Vagina (tissue), 2 donors: ENCODE measurements at regions not wholly inside any gene's neighbourhood (a gene's known extent, or its start where the extent isn't known, plus 50 kb on each side); places are given as distances from the start of the nearest gene placed in this dataset.

Experiments
- DNase-seq, 2 donors: peaks; one replicate each; pipeline ENCODE4 v3.0.0-alpha.2; 2017; ENCODE audit errors: extremely low spot score in 2 of 2
- H3K27ac ChIP-seq: fragments of 200-600 bp; sonication (generic); one replicate; pipeline ENCODE4 v1.5.1; 2019
- H3K27me3 ChIP-seq: fragments of 200-600 bp; sonication (generic); one replicate; pipeline ENCODE4 v1.5.1; 2019
- H3K36me3 ChIP-seq, 2 donors: fragments of 200-600 bp; sonication (generic); one replicate each; pipeline ENCODE4 v1.5.1; 2017 to 2019
- H3K4me1 ChIP-seq: fragments of 200-600 bp; sonication (generic); one replicate; pipeline ENCODE4 v1.5.1; 2019
- H3K4me3 ChIP-seq, 2 donors: fragments of 200-600 bp; sonication (generic); 1 replicate in 1 of 2; 2 replicates in 1 of 2; pipeline ENCODE4 v1.5.1; 2016 to 2019
- H3K9me3 ChIP-seq: fragments of 200-600 bp; sonication (generic); one replicate; pipeline ENCODE4 v1.5.1; 2019
- CTCF ChIP-seq, 3 experiments: fragments of 450-650 bp in 2 of 3; fragments of 200-600 bp in 1 of 3; sonication (generic) in 1 of 3; IDR thresholded peaks; one replicate each; pipeline ENCODE4 v1.5.1; 2017 to 2019; ENCODE audit warnings: antibody characterized with exemption in 3 of 3, mild to moderate bottlenecking in 2 of 3, moderate library complexity in 2 of 3
- POLR2A ChIP-seq, 2 donors: fragments of 450-650 bp; IDR thresholded peaks; one replicate each; pipeline ENCODE4 v1.6.1; 2017; ENCODE audit warnings: antibody characterized with exemption in 2 of 2, mild to moderate bottlenecking in 2 of 2, moderate library complexity in 2 of 2
- POLR2AphosphoS5 ChIP-seq, 2 donors: sonication (generic); formaldehyde crosslinking; IDR thresholded peaks; one replicate each; pipeline ENCODE4 v1.9.0; 2017; ENCODE audit warnings: antibody characterized with exemption in 2 of 2, mild to moderate bottlenecking in 2 of 2, low read depth in 1 of 2; ENCODE audit not compliant: insufficient read depth in 1 of 2
- intact Hi-C: fragments of 100-400 bp; cut with DNase I; formaldehyde crosslinking; loops from one replicate; pipeline ENCODE4 v1.15.1; 2023

- Histone ChIP-seq H3K9me3 (no peaks in the 10 kb centered on the region), H3K4me1 (no peaks in the 10 kb centered on the region), H3K27me3 (no peaks in the 10 kb centered on the region), H3K4me3 (peak overlapping the region in 1 of 2 donors; percentile 10), H3K36me3 (no peaks in the 10 kb centered on the region), H3K27ac (no peak overlapping the region)
- TF ChIP-seq CTCF (IDR thresholded peaks at IDR 0.05): no peak
- TF ChIP-seq POLR2A (IDR thresholded peaks at IDR 0.05): no peak
- TF ChIP-seq POLR2AphosphoS5 (IDR thresholded peaks at IDR 0.05; ENCODE audit: insufficient read depth in 1 of 2, low read depth in 1 of 2): no peak
- intact Hi-C loops: no loop called here
- DNase-seq: no peak
Measured at GRCh38 chr18:23330423-23330822, 122.7 kb upstream of the RIOK3 start.

- TF ChIP-seq POLR2AphosphoS5 (IDR thresholded peaks at IDR 0.05; ENCODE audit: insufficient read depth in 1 of 2, low read depth in 1 of 2) (peak in 1 of 2 donors; percentile 22), CTCF (IDR thresholded peaks at IDR 0.05) (no peak)
- intact Hi-C loops: no loop called here
- H3K4me3 ChIP-seq: peak overlapping the region in 1 of 2 donors; percentile 10
- no peaks in the 10 kb centered on the region for H3K36me3 ChIP-seq
- DNase-seq: no peak
- no peaks in the 10 kb centered on the region for H3K9me3 ChIP-seq
- H3K4me1 ChIP-seq: peaks cover 4% of the 10 kb centered on the region
- H3K27ac ChIP-seq: no peak overlapping the region
- no peaks in the 10 kb centered on the region for H3K27me3 ChIP-seq
Measured at GRCh38 chr18:23331091-23331920, 121.8 kb upstream of the RIOK3 start.

GRCh38 chr18:23332356-23332755 is 120.7 kb upstream of the RIOK3 start:
- Histone ChIP-seq H3K27me3 (no peaks in the 10 kb centered on the region), H3K4me1 (peaks cover 8% of the 10 kb centered on the region), H3K36me3 (no peaks in the 10 kb centered on the region), H3K4me3 (no peak overlapping the region), H3K9me3 (no peaks in the 10 kb centered on the region), H3K27ac (no peak overlapping the region)
- no peak for DNase-seq
- intact Hi-C loops: no loop called here
- TF ChIP-seq POLR2AphosphoS5 (IDR thresholded peaks at IDR 0.05; ENCODE audit: insufficient read depth in 1 of 2, low read depth in 1 of 2) (no peak), CTCF (IDR thresholded peaks at IDR 0.05) (no peak), POLR2A (IDR thresholded peaks at IDR 0.05) (no peak)

- no peaks in the 10 kb centered on the region for H3K36me3 ChIP-seq
- H3K27me3 ChIP-seq: no peaks in the 10 kb centered on the region
- no peak for TF ChIP-seq POLR2AphosphoS5 (IDR thresholded peaks at IDR 0.05; ENCODE audit: insufficient read depth in 1 of 2, low read depth in 1 of 2)
- TF ChIP-seq POLR2A (IDR thresholded peaks at IDR 0.05): no peak
- TF ChIP-seq CTCF (IDR thresholded peaks at IDR 0.05): no peak
Measured at GRCh38 chr18:23333827-23334226, 119.3 kb upstream of the RIOK3 start.

GRCh38 chr18:23334569-23334968 is 118.5 kb upstream of the RIOK3 start:
- DNase-seq: peak in 1 of 2 donors; percentile 61
- no peaks in the 10 kb centered on the region for H3K9me3 ChIP-seq
- no peak overlapping the region for H3K4me3 ChIP-seq
- H3K4me1 ChIP-seq: peaks cover 8% of the 10 kb centered on the region
- H3K27ac ChIP-seq: no peak overlapping the region
- TF ChIP-seq CTCF (IDR thresholded peaks at IDR 0.05): no peak
- TF ChIP-seq POLR2A (IDR thresholded peaks at IDR 0.05): no peak
- TF ChIP-seq POLR2AphosphoS5 (IDR thresholded peaks at IDR 0.05; ENCODE audit: insufficient read depth in 1 of 2, low read depth in 1 of 2): no peak
- intact Hi-C loops: no loop called here
- no peaks in the 10 kb centered on the region for H3K27me3 ChIP-seq
- no peaks in the 10 kb centered on the region for H3K36me3 ChIP-seq

More at GRCh38 chr18:23333827-23334226, 119.3 kb upstream of the RIOK3 start:
- intact Hi-C loops: no loop called here
- no peak for DNase-seq
- H3K4me1 ChIP-seq: peaks cover 8% of the 10 kb centered on the region
- no peak overlapping the region for H3K4me3 ChIP-seq
- no peaks in the 10 kb centered on the region for H3K9me3 ChIP-seq
- H3K27ac ChIP-seq: no peak overlapping the region
